WTC11 (cell line): ENCODE measurements at regions not wholly inside any gene's neighbourhood (a gene's known extent, or its start where the extent isn't known, plus 50 kb on each side); places are given as distances from the start of the nearest gene placed in this dataset.

ENCODE experiments used
- ATAC-seq: fragments of 200-7000 bp; cut with Tn5 transposase; 2 replicates; pipeline ENCODE4 v1.10.0; 2021; ENCODE audit warnings: mild to moderate bottlenecking, moderate library complexity
- CTCF ChIA-PET: fragments of 300-600 bp; sonication (Branson Sonifier 250); formaldehyde crosslinking; loops from one replicate; lab custom pipeline; 2021; ENCODE audit warnings: antibody characterized with exemption; lab: Charles Lee
- POLR2A ChIA-PET: fragments of 350-600 bp; sonication (Branson Sonifier 250); formaldehyde crosslinking; loops from one replicate; lab custom pipeline; 2021; ENCODE audit warnings: antibody characterized with exemption; lab: Charles Lee
- DNase-seq: peaks from one replicate; pipeline ENCODE4 v3.0.0; 2021; ENCODE audit warnings: low spot score
- H3K27ac Mint-ChIP-seq: 2 replicates; pipeline ENCODE4 v1.8.0; 2021; ENCODE audit warnings: mixed read lengths
- H3K27me3 Mint-ChIP-seq: 2 replicates; pipeline ENCODE4 v1.8.0; 2021; ENCODE audit warnings: low read depth, mild to moderate bottlenecking, moderate library complexity, mixed read lengths
- H3K36me3 Mint-ChIP-seq: 2 replicates; pipeline ENCODE4 v1.8.0; 2021; ENCODE audit warnings: mixed read lengths
- H3K4me1 Mint-ChIP-seq: 2 replicates; pipeline ENCODE4 v1.8.0; 2022; ENCODE audit warnings: mixed read lengths
- H3K4me3 Mint-ChIP-seq: 2 replicates; pipeline ENCODE4 v1.8.0; 2021; ENCODE audit warnings: mild to moderate bottlenecking, moderate library complexity, mixed read lengths
- H3K9me3 Mint-ChIP-seq: 2 replicates; pipeline ENCODE4 v1.8.0; 2021; ENCODE audit warnings: mixed read lengths
- E2F1 ChIP-seq: sonication (generic); formaldehyde crosslinking; IDR thresholded peaks from 2 replicates; pipeline ENCODE4 v1.8.0; 2022; ENCODE audit warnings: mild to moderate bottlenecking, missing genetic modification reagents
- ERG ChIP-seq: fragments of 250-450 bp; sonication (Bioruptor Pico); IDR thresholded peaks from 2 replicates; pipeline ENCODE4 v1.8.0; 2021; ENCODE audit warnings: mild to moderate bottlenecking
- FOXJ3 ChIP-seq: sonication (generic); formaldehyde crosslinking; IDR thresholded peaks from 2 replicates; pipeline ENCODE4 v1.9.0; 2021; ENCODE audit warnings: missing genetic modification reagents, mild to moderate bottlenecking, borderline replicate concordance
- FOXP1 ChIP-seq: sonication (generic); formaldehyde crosslinking; IDR thresholded peaks from 2 replicates; pipeline ENCODE4 v1.8.0; 2022; ENCODE audit warnings: missing genetic modification reagents, mild to moderate bottlenecking, moderate library complexity, borderline replicate concordance
- IRF1 ChIP-seq: sonication (generic); formaldehyde crosslinking; IDR thresholded peaks from 2 replicates; pipeline ENCODE4 v1.8.0; 2023; ENCODE audit warnings: missing genetic modification reagents
- JUN ChIP-seq: sonication (generic); formaldehyde crosslinking; IDR thresholded peaks from 2 replicates; pipeline ENCODE4 v1.8.0; 2023; ENCODE audit warnings: mild to moderate bottlenecking, missing genetic modification reagents
- KAT7 ChIP-seq: sonication (generic); formaldehyde crosslinking; IDR thresholded peaks from 2 replicates; pipeline ENCODE4 v1.8.1; 2023; ENCODE audit warnings: missing genetic modification reagents, mild to moderate bottlenecking, borderline replicate concordance
- MAX ChIP-seq: sonication (generic); formaldehyde crosslinking; IDR thresholded peaks from 2 replicates; pipeline ENCODE4 v1.8.0; 2022; ENCODE audit warnings: mild to moderate bottlenecking, missing genetic modification reagents
- NR3C1 ChIP-seq: sonication (generic); formaldehyde crosslinking; conservative IDR thresholded peaks from 2 replicates; pipeline ENCODE4 v1.8.1; 2023; ENCODE audit warnings: low read depth, mild to moderate bottlenecking, missing genetic modification reagents
- PRDM15 ChIP-seq: sonication (generic); formaldehyde crosslinking; IDR thresholded peaks from 2 replicates; pipeline ENCODE4 v1.8.0; 2022; ENCODE audit warnings: missing genetic modification reagents
- PREB ChIP-seq: sonication (generic); formaldehyde crosslinking; IDR thresholded peaks from 2 replicates; pipeline ENCODE4 v1.8.1; 2022; ENCODE audit warnings: mild to moderate bottlenecking, missing genetic modification reagents, moderate library complexity, borderline replicate concordance
- RELA ChIP-seq: sonication (generic); formaldehyde crosslinking; IDR thresholded peaks from 2 replicates; pipeline ENCODE4 v1.8.1; 2022; ENCODE audit warnings: missing genetic modification reagents, mild to moderate bottlenecking, borderline replicate concordance
- RORB ChIP-seq: fragments of 250-450 bp; sonication (Bioruptor Pico); IDR thresholded peaks from 2 replicates; pipeline ENCODE4 v1.9.0; 2021; ENCODE audit warnings: mild to moderate bottlenecking
- TCF7 ChIP-seq: sonication (generic); formaldehyde crosslinking; IDR thresholded peaks from 2 replicates; pipeline ENCODE4 v1.8.0; 2022; ENCODE audit warnings: mild to moderate bottlenecking, low read depth, missing genetic modification reagents, moderate library complexity
- TEAD1 ChIP-seq: sonication (generic); formaldehyde crosslinking; IDR thresholded peaks from 2 replicates; pipeline ENCODE4 v1.8.0; 2022; ENCODE audit warnings: mild to moderate bottlenecking, missing genetic modification reagents
- TEAD4 ChIP-seq: sonication (generic); formaldehyde crosslinking; IDR thresholded peaks from 2 replicates; pipeline ENCODE4 v1.8.0; 2022; ENCODE audit warnings: mild to moderate bottlenecking, missing genetic modification reagents
- USF2 ChIP-seq: sonication (generic); formaldehyde crosslinking; IDR thresholded peaks from 2 replicates; pipeline ENCODE4 v1.8.1; 2023; ENCODE audit warnings: mild to moderate bottlenecking, missing genetic modification reagents, moderate library complexity
- ZMAT4 ChIP-seq: fragments of 250-450 bp; sonication (Bioruptor Pico); IDR thresholded peaks from 2 replicates; pipeline ENCODE4 v1.9.0; 2021; ENCODE audit warnings: mild to moderate bottlenecking
- ZNF121 ChIP-seq: sonication (generic); formaldehyde crosslinking; IDR thresholded peaks from 2 replicates; pipeline ENCODE4 v1.8.0; 2023; ENCODE audit warnings: missing genetic modification reagents
- ZNF232 ChIP-seq: sonication (generic); formaldehyde crosslinking; IDR thresholded peaks from 2 replicates; pipeline ENCODE4 v1.8.0; 2022; ENCODE audit warnings: mild to moderate bottlenecking, missing genetic modification reagents
- ZNF263 ChIP-seq: sonication (generic); formaldehyde crosslinking; IDR thresholded peaks from 2 replicates; pipeline ENCODE4 v1.8.1; 2022; ENCODE audit warnings: low read depth, mild to moderate bottlenecking, moderate library complexity, missing genetic modification reagents

GRCh38 chr1:98054786-98055185 lies 134.0 kb upstream of the DPYD start:
- Mint-ChIP-seq H3K27me3 (peaks cover 48% of the 10 kb centered on the region), H3K36me3 (no peaks in the 10 kb centered on the region), H3K4me3 (peak overlapping the region; percentile 89), H3K27ac (no peak overlapping the region), H3K4me1 (peaks cover 21% of the 10 kb centered on the region), H3K9me3 (no peaks in the 10 kb centered on the region)
- CTCF ChIA-PET, result interaction anchor here (1.2 to 2.1 kb wide), 2 partner anchors 32 to 414 kb away, joined by 3 to 9 read pairs; no protein-coding TSS in a partner anchor
- no peak for DNase-seq
- TF ChIP-seq KAT7 (CRISPR knock-in tag) (no peak), FOXJ3 (CRISPR knock-in tag) (no peak), IRF1 (CRISPR knock-in tag) (no peak), FOXP1 (CRISPR knock-in tag) (no peak), NR3C1 (no peak), TCF7 (no peak), RELA (CRISPR knock-in tag) (no peak), RORB (no peak), ERG (CRISPR knock-in tag) (no peak), JUN (no peak)
- POLR2A ChIA-PET, result no interaction called here
- ATAC-seq, result no peak

- H3K4me3 Mint-ChIP-seq, result peak overlapping the region; percentile 89
These were observed 133.5 kb upstream of the DPYD start for GRCh38 chr1:98054367-98054701.

GRCh38 chr1:98053471-98054366 lies 132.9 kb upstream of the DPYD start:
- peaks cover 28% of the 10 kb centered on the region for H3K4me1 Mint-ChIP-seq
- H3K27ac Mint-ChIP-seq, result no peak overlapping the region
- no peaks in the 10 kb centered on the region for H3K9me3 Mint-ChIP-seq
- H3K36me3 Mint-ChIP-seq, result no peaks in the 10 kb centered on the region
- CTCF ChIA-PET, result interaction anchor here (0.6 to 2.1 kb wide), 15 partner anchors 9 to 915 kb away, joined by 3 to 9 read pairs (median 3); partner anchors contain the start of gene DPYD
- peak; percentile 80 for DNase-seq
- H3K4me3 Mint-ChIP-seq, result peak overlapping the region; percentile 89
- H3K27me3 Mint-ChIP-seq, result peaks cover 59% of the 10 kb centered on the region
- POLR2A ChIA-PET, result interaction anchor here (0.5 to 1.4 kb wide), 2 partner anchors 9 to 453 kb away, joined by 3 to 7 read pairs; no protein-coding TSS in a partner anchor
- peak; percentile 91 for ATAC-seq
- TF ChIP-seq TEAD1 (CRISPR knock-in tag), result no peak
- TF ChIP-seq ZNF263 (CRISPR knock-in tag), result peak; percentile 98
- 0 out of 2 replicates have a peak, but pooled peaks have one; percentile 25 for TF ChIP-seq ZNF232 (CRISPR knock-in tag)
- no peak for TF ChIP-seq TEAD4 (CRISPR knock-in tag)
- TF ChIP-seq TCF7, result no peak
- no peak for TF ChIP-seq PREB (CRISPR knock-in tag)
- TF ChIP-seq E2F1 (CRISPR knock-in tag), result no peak
- TF ChIP-seq ZMAT4 (CRISPR knock-in tag), result no peak
- 0 out of 2 replicates have a peak, but pooled peaks have one; percentile 29 for TF ChIP-seq PRDM15 (CRISPR knock-in tag)
- no peak for TF ChIP-seq USF2 (CRISPR knock-in tag)
- TF ChIP-seq MAX, result 0 out of 2 replicates have a peak, but pooled peaks have one; percentile 26

More at GRCh38 chr1:98054367-98054701, 133.5 kb upstream of the DPYD start:
- Mint-ChIP-seq H3K4me1 (peaks cover 25% of the 10 kb centered on the region), H3K27ac (no peak overlapping the region), H3K36me3 (no peaks in the 10 kb centered on the region), H3K9me3 (no peaks in the 10 kb centered on the region), H3K27me3 (peaks cover 53% of the 10 kb centered on the region)
- DNase-seq, result no peak
- ChIA-PET CTCF (interaction anchor here (0.7 to 2.1 kb wide), 7 partner anchors 11 to 518 kb away, joined by 3 to 9 read pairs (median 3); no protein-coding TSS in a partner anchor), POLR2A (interaction anchor here (0.5 kb wide), 1 partner anchor 452 kb away, joined by 7 read pairs; no protein-coding TSS in a partner anchor)
- no peak for ATAC-seq
- TF ChIP-seq FOXP1 (CRISPR knock-in tag) (0 out of 2 replicates have a peak, but pooled peaks have one; percentile 13), ZNF121 (no peak)
